ENCODE measurements at regions not wholly inside any gene's neighbourhood (a gene's known extent, or its start where the extent isn't known, plus 50 kb on each side); places are given as distances from the start of the nearest gene placed in this dataset.

DNA sequence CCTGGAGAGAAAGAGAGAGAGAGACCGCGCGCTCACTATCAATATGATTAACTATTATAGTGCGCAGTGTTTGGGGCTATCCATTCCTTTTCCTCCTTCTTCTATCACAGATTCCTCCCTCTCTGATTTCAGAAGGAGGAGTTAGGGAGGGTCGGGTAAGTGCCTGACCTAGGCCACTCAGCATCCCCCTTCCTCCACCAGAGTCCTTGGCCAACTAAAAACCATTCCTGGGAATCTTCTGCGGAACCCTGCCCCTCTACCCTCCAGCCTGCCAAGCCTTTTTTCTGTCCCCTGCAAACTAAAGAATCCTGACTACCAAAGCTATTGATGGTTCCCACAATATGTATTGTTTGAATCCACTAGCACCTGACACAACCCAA, 256.2 kb upstream of the NFE2L3 start:
- DNase-seq: no peak

DNA sequence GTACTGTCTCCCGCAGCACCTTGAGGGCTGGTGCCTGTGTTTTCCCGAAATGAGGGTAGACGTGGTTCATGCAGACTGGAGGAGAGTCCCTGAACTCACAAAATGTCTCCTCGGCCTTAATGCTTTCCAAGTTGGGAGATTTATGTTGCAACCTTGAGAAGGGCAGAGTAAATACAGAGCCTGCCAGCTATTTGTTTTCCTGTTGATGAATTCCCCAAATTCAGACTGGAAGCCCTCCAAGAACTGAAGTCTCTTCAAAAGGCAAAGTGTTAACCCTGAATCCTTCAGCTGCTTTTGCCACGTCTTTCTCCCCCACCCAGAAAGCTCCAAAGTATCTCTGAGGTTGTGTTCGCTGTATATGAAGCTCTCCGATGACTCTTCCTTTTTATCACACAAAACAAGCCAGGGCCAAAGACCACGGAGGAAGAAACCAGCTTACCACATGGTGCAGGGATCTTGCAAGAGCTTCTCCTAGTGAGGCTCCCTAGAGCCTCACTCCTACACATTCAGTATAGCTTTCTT, 254.7 kb upstream of the NFE2L3 start:
- no peak for DNase-seq

DNA sequence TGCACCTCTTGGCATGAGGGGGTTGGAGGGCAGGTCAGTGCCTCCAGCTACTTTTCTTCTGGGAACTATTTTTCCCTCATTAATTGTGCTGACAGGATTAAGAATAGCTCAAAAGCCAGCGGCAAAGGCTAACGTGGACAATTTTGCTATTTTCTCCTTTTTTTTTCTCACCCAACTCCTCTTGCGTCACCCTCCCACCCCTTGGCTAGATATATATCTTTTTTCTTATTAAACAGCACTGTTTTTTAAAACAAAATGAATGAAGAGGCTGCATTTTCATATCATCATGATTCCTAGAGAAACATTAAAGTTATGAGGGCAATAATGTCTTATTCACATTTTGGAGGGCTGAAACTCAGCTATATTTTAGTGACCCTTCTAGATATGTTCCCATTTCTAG, 251.8 kb upstream of the NFE2L3 start:
- DNase-seq: no peak

DNA sequence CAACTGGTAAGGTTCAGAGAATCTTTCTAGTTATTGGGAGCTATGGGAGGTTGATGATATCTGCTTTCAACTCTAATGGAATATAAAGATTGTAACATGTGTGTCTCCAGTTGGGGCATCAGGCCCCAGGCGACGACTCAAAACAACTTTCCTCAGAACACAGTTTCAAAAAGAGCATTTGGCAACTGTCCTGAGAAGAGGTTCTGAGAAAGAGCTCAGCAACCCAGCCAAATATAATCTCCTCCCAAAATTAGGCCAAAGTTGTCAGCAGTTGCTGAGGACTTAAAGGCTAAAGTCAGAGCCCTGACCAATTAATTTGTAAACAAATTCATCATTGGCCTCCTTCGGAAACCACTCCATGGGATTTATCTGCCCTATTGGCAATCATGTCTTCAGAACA, 251.1 kb upstream of the NFE2L3 start:
- no peak for DNase-seq

DNA sequence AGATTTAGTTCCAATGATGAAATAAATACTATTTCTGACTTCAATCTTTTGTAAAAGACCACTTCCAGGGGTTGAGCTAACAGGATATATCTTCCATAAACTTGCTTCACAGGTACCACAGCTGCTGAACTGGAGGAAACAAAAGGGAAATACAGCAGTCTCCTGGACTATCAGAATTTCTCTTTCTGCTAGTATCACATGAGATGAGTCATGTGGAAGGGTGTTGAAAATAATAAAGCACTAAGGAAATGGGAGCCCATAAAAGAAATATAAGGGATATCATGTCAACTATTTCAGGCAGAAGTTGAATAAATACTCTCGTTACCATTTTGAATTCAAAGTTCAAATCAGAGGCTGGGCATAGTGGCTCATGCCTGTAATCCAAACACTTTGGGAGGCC, 250.3 kb upstream of the NFE2L3 start:
- DNase-seq: no peak

DNA sequence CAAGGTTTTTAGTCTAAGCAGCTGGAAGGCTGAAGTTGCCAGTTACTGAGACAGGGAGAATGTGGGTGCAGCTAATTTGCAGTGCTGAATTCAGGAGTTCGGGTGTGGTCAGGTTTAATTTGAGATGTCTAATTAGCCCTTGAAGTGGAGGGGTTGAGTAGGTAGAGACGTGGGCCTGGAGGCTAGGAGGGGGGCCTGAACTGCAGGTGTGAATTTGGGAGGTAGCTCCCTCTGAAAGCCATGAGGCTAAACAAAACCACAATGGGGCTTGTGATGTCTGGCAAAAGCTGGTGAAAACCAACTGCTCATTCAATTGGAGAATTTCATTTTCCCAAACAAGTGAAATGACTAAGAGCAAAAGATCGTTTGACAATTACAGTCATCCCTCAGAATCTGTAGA, 246.0 kb upstream of the NFE2L3 start:
- peak in 1 of 3 experiments; percentile 36 for DNase-seq

DNA sequence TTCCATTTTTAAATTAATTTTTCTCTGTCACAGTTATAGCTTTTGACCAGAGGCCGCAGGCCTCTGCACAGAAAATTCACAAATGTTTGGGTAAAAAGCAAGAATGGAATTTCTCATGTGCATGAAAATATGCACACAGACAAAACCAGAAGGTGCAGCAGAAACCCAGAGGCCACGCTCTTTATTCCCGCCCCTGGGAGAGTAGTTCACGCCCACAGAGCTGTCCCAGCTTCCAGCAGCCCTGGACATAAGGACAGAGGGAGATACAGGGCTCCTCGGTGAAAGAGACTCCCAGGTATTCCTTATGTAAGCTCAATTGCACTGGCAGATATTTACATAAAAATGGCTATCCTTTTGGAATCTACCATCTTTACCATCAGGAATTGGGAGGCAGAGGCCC, 245.2 kb upstream of the NFE2L3 start:
- no peak for DNase-seq

DNA sequence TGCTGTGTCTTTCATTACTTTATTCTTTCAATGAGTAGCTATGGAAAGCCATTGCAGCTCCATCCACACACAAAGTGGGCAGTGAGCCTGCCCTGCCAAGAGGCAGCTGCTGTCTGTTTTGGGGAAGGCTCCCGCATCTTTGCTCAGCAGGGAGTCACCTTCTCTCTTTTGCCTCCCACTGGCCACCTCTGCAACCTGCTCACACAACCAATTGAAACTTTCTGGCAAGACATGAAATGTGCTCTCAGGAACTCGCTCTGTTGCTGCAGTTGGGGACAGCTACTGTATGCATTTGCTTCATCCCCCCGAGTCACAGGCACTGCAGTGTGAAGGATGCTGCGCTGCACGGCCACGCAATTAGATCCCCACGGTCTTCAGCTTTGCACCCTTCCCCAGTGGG, 244.8 kb upstream of the NFE2L3 start:
- no peak for DNase-seq

DNA sequence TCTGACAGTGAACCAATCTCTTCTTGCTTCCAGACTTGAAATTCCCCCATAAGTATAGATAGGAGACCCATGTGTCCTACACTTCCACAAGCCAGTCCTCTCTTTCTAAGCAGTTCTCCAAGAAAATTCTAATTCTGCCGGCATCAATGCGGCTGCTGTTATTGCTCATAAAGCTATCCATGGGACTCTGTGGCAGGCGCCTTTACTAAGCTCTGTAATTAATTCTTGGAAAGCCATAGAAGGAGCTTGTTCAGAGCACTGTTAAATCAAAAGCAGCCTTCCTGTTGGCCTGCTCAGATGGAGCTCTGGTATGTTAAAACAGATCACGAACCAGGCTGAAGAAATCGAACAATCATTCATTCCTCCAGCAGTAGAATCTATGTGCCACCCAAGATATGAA, 244.3 kb upstream of the NFE2L3 start:
- no peak for DNase-seq

DNA sequence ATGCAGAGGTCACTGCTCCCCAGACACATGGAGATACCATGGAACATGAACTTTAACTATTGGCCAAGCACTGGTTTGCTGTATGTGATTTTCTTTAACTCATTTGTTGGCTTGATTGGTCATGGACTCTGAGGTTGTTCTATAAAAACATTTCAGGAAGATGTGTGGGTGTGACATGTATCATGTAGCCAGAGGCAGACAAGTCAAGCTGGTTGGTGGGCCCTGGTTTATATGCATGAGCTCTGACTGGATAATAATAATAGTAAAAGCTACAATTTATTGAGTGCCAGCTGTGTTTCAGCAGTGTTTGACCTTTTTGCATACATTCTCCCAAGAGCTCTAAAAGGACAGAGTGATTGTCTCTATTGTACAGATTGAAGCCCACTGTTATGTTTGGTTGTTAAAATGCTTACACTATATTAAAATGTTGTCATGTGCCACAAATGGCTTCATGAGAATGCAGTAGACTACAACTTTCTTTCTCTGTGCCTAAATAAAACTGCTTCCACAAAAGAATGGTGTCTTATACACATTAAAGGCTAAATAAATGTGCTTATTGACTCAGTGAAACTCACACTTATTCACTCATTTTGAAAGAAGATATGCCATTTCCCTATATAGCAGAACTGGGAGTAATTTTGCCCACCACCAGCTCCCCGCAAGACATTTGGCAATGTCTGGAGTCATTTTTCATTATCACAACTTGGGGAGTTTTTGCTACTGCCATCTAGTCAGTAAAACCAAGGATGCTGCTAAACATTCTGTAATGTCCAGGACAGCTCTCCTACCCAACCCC, 243.6 kb upstream of the NFE2L3 start:
- DNase-seq: no peak

DNA sequence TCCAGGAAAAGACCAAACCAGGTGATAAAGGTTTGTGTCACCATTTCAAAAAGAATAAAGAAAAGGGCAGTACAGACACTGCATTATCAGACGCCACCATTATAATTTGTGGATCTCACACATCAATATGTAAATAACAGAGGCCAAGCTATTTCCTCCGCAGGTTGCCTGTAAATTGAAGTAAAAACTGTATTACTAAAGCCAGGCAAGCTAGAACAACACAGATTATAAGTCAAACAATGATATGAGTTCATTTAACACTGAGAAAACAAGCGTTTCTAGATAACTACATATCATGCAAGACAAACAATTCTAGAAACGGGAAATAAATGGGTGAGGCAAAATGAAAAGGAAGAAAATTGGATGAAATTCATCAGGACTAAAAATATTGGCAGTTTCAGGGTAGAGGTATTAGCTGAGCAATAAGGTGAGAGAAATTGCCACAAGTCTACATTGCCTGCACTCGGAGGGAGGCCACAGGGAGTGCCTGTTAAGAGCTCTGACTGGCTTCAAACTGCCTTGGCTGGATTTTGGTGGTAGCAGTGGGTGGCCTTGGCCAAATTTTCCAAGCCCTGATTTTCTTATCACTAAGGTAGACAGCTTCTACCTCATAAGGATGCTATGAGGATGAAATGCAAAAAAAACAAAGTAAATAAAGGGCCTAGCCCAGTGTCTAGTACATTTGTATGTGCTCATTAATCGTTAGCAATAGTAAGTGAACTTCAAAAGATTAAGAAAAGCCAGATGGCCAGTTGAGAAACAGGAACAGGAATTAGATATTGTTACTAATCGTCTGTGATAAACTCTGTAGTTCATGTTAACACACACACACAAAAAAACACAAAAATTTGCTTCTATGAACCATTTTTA, 240.0 kb upstream of the NFE2L3 start:
- peak in 2 of 3 experiments; percentile 38 to 65 for DNase-seq

DNA sequence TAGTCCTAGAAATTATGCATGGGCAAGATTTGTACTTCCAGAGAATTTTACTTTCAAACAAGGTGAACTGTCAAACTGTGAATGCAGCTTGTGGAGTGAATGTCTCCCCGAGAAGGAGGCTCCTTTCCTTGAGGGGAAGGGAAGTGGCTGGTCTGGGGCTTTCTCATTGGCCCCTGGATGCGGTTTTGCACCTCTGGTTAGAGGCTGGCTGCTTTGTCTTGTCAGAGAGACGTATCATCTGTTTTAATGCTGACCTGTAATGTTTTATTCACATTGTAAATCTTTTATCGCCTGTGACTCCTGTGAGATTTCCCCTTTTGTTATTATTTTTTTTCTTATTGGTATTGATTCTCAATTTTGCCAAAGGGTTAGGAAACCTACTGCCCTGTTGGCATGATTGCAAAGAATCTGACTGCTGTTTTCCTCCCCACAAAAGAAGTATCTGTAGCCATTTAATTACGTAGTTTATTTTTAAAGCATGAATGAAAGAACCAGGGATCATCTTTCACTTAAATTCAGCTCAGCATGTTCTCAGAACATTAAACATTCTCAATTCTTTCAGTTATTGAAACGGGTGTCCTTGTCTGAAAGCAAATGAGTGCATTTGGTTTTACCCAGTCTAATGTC, 238.3 kb upstream of the NFE2L3 start:
- DNase-seq: peak; percentile 29 to 77 (median 43)

DNA sequence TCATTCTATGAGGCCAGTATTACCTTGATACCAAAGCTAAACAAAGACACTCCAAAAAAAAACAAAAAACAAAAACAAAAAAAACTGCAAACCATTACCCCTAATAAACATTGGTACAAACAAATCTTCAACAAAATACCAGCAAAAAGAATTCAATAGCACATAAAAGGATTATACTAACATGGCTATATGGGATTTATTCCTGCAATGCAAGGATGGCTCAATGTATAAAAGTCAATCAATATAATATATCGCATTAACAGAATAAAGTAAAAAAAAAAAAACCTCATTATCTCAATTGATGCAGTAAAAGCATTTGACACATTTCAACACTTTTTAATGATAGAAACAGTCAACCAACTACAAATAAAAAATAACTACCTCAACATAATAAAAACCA, 233.3 kb upstream of the NFE2L3 start:
- DNase-seq: no peak

DNA sequence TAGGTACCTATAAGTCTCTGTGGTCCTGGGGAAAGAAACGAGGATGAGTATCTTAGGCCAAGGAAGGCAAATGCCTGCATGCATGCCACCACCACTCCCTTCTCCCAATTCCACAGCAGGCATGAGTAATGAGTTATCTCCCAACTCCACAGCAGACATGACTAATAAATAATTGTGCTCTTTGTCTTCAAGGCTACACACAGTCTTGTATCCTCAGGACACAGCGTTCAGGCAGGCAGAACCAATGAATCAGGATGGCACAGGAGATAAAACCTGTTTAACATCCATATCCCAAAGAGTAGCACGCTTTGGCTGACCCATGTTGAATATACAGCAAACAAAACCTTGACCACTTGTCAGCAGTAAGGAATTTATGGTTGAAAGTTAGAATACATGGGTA, 229.7 kb upstream of the NFE2L3 start:
- DNase-seq: no peak

DNA sequence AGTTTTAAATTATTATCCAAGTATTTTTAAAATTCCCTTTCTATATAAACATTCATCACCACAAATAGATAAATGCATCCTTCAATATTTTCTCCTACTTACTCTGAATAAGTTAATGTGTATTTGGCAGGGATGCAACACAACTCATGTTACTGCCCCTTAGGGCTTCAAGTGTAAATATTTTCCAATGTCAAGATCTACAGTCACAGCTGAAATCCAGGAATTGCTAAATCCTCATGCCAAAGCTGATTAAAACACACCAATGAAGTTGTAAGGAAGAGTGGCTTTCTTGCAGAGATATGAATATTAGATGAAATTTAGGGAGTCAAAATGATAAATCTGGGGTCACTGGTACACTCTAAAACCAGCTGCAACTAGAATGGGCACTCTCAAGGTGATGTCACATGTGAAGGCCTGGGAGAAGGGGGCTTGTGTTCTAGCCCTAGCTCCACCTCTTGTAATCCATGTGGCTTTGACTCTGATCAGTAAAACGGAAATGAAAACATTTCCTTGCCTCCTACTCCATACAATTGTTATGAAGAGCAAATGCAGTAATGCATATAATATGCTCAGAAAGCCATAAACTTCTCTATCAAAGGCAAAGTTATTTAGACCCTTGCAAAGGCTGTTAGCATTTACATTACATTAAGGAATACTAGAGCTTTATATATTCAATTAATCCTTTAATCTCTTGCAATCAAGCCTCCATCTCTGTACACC, 228.1 kb upstream of the NFE2L3 start:
- DNase-seq: no peak

DNA sequence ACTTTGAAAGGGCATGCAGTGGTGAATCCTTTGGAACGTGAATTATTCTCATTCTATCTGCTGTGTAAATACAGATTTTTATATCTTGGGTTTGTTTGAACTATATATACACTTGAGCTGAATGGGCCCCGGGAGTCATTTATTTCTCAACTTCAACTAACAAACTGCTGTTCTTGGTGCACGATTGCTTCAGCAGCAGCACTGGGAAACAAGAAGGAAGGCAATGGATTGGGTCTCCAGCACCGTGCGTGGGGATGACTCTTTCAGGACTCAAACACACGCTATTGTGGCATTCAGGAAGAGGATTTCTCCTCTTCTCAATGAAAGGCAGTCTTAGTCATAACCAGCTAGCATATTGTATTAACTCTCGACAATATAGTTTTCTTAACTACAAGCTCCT, 226.0 kb upstream of the NFE2L3 start:
- peak in 1 of 3 experiments; percentile 38 for DNase-seq

DNA sequence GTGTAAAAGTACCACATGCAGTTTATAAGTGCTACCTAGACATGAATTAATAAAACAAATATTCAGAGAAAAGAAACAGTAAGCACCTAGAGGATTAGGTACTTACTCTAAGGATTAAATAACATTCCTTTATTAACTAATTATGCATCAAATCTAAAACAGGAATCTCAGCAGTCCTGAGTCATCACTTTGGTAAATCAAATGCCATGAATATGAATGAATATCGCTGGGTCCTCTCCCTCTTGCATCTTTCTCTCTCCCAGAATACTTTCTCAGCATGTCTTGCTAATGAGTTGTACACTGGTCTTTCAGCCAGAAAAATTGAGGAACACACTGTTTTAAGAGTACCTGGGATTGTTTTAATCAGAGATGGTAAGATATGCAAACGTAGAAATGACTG, 225.5 kb upstream of the NFE2L3 start:
- DNase-seq: no peak

DNA sequence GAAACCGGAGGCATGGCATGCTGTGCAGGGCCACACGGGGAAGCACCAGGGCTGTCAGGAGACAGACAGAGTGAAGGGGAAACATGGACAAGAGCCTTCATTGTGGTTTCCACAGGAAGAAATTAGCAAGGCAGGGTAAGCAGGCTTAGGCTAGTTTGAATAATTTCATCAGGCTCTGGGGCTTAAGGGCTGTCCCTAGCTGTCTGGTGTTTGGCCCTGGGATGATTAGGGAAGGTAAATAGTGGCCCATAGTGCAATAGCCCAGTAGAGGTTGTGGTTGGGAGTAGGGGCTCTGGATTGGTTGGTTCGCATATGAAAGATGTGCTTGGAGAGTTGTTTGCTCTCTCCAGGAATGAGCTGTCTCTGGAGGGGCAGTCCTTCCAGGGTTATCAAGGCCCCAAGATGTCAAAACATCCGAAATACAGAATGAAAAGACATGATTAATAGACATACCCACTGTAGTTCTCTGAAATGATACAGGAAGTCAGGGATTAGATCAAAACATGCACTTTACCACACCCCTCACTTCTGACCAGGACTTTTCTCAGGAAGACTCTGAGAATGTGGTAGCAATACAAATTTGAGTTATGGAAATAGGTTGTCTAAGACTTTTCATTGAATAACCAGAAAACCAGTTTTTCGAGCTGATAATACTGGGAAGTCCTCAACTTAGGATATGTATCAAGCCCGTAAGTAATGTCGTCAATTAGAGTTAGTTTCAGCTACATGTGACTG, 224.9 kb upstream of the NFE2L3 start:
- no peak for DNase-seq

DNA sequence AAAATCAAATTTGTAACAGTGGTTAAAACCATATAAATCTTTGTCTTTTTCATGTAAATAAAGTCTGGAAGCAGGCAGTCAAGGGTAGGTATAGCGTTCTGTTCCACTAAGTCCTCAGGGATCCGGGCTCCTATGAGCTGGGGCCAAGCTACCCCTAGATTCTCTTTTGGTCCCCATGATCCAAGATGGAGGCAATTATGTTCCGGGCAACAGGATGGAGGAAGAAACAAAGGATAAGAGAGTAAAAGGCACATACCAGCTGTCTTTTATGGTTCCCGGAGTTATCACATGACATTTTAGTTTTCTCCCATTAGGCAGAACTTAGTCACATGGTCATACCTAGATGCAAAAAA, 224.4 kb upstream of the NFE2L3 start:
- no peak for DNase-seq

DNA sequence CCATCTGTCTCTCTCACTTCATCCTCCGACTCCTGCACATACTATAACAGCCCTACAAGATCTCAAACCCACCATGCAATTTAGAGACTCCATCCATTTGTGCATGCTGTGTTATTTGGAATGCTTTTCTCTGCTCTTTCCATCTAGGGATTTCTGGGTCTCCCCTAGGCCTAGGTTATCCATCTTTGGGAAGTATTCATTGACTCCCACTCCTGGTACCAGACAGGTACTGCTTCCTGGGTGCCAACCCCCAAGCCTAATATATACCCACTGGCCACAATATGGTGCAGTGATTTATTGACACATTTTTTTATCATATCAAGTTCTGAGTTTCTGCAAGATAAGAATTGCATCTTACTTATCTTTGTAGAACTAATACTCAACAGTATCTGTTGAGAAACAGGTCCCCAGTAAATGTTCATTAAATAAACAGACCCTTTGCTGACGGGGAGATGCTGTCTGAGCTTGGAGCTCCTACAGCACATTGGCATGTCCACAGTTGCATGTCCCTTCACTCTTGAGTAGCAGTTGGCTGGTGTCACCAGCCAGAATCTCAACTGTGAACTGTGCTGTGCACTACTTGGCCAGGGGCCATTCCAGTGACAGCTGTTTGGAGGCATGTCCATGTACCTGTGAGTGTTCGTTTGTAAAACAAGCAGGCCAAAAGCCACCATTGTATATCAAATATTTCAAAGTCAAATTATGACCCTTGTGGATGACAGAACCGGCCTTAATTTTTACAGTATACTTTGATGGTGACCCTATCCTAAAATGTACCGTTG, 223.3 kb upstream of the NFE2L3 start:
- no peak for DNase-seq

DNA sequence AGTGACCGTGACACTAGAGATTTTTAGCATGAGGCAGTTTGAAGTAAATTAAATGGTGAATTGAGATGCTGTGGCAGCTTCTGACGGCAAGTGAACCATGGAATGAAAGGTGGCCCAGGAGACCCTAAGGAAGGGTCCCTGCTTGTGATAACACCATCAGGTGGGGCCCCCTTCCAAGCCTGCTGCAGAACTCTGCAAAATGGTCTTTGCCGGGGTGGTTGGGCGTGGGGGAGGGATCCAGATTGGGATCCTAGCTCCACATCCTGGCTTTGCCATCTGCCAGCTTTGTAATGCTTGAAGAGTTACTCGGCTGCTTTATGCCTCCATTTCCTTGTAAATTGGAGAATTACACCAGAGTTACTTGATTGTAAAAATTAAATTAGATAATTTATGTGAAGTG, 222.6 kb upstream of the NFE2L3 start:
- DNase-seq: no peak

Data from NCI-H1417 (cell line).